ENCODE measurements at regions not wholly inside any gene's neighbourhood (a gene's known extent, or its start where the extent isn't known, plus 50 kb on each side); places are given as distances from the start of the nearest gene placed in this dataset.

DNA sequence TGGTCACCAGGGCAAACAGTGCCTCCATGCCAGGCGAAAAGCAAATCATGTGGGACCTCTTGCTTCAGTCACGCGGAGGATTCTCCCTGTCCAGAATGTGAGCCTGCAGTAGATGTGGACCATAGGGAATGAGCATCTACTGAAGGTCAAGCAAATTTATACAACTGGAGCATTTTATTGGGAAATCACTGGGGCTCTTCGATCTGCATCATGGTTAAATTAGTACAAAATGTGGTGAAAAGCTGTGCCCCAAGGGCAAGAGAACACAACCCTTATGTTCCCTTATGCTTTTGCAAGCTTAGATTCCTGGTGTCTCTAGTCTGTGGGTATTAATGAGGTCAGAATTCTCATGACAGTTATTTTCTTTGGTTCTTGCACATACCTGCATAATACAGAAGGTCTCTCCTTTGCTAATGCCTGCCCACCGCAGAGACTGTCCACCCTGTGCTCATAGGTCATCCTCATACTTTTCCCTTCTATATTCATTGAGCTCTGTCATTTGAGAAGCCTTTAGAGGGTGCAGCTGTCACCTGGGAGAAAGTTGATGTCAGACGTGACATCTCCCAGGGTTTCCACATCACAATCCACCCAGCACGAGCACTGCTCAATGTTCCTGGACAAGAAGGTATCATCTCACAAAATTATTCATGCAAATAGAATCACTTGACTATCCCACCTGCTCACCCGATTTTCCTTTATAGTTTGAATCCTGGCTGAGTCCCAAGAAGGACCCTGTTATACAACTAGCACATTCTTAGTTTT lies 111.7 kb downstream of the NXNL2 start:
- Histone ChIP-seq H2AFZ (ENCODE audit: low read length) (no peak overlapping the region), H2BK20ac (ENCODE audit: low read depth, low read length, poor library complexity, severe bottlenecking) (no peak overlapping the region), H3K23ac (ENCODE audit: insufficient read length, low read depth, low read length) (no peak overlapping the region), H3T11ph (ENCODE audit: low read length) (no peak overlapping the region), H4K20me1 (ENCODE audit: control insufficient read depth, insufficient read depth, insufficient read length) (no peaks in the 10 kb centered on the region), H3K9me3 (ENCODE audit: control insufficient read depth, low read depth, low read length) (no peaks in the 10 kb centered on the region), H3K14ac (ENCODE audit: insufficient read depth, low read length) (no peak overlapping the region), H2AK5ac (ENCODE audit: insufficient read length, low read length) (no peak overlapping the region), H3K9ac (ENCODE audit: extremely low read depth, insufficient read length, low read length) (no peak overlapping the region), H2BK120ac (ENCODE audit: low read depth, low read length, poor library complexity, severe bottlenecking) (no peak overlapping the region), H3K79me2 (ENCODE audit: insufficient read depth, low read length) (no peaks in the 10 kb centered on the region), H3K4ac (ENCODE audit: low read depth, low read length) (no peak overlapping the region), H3K27ac (ENCODE audit: insufficient read length, low read depth, low read length) (no peak overlapping the region), H3K27me3 (ENCODE audit: insufficient read depth, low read length) (no peaks in the 10 kb centered on the region), H3K4me1 (ENCODE audit: insufficient read depth, low read length) (no peaks in the 10 kb centered on the region), H2BK5ac (ENCODE audit: insufficient read length, low read length) (no peak overlapping the region), H4K5ac (ENCODE audit: insufficient read length, low read depth, low read length) (no peak overlapping the region), H3K4me2 (ENCODE audit: insufficient read depth, insufficient read length, low read length) (no peak overlapping the region), H4K8ac (replicated peaks; ENCODE audit: insufficient read length, low read depth, low read length) (no peak overlapping the region), H3K18ac (ENCODE audit: insufficient read length, low read depth, low read length) (no peak overlapping the region), H3K23me2 (ENCODE audit: insufficient read length, low read depth, low read length, poor library complexity, severe bottlenecking) (no peaks in the 10 kb centered on the region), H4K91ac (ENCODE audit: insufficient read length, low read depth, low read length) (no peak overlapping the region), H2BK12ac (ENCODE audit: insufficient read length, low read depth, low read length) (no peak overlapping the region), H3K56ac (ENCODE audit: insufficient read length, low read depth, low read length) (no peak overlapping the region), H3K79me1 (ENCODE audit: insufficient read depth, low read depth, low read length, poor library complexity, severe bottlenecking) (no peaks in the 10 kb centered on the region), H2BK15ac (ENCODE audit: low read depth, low read length) (no peak overlapping the region)
- TF ChIP-seq, protein P1, sequence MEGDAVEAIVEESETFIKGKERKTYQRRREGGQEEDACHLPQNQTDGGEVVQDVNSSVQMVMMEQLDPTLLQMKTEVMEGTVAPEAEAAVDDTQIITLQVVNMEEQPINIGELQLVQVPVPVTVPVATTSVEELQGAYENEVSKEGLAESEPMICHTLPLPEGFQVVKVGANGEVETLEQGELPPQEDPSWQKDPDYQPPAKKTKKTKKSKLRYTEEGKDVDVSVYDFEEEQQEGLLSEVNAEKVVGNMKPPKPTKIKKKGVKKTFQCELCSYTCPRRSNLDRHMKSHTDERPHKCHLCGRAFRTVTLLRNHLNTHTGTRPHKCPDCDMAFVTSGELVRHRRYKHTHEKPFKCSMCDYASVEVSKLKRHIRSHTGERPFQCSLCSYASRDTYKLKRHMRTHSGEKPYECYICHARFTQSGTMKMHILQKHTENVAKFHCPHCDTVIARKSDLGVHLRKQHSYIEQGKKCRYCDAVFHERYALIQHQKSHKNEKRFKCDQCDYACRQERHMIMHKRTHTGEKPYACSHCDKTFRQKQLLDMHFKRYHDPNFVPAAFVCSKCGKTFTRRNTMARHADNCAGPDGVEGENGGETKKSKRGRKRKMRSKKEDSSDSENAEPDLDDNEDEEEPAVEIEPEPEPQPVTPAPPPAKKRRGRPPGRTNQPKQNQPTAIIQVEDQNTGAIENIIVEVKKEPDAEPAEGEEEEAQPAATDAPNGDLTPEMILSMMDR (conservative IDR thresholded peaks at IDR 0.05), result no peak
- DNase-seq, result no peak
- Mint-ChIP-seq H3K4me1 (peaks cover 7 to 8% of the 10 kb centered on the region in 2 experiments), H3K36me3 (ENCODE audit: insufficient read depth in 1 of 3, low read depth in 3 of 3) (peaks cover 0 to 8% (median 0%) of the 10 kb centered on the region in 3 experiments; a peak in 2 of 7 replicates), H3K9me3 (peaks cover 12 to 13% of the 10 kb centered on the region in 2 experiments), H3K4me3 (no peak overlapping the region), H3K27me3 (ENCODE audit: low read depth) (peaks cover 2% of the 10 kb centered on the region), H3K27ac (no peak overlapping the region; a peak in 1 of 7 replicates)
- WGBS (ENCODE audit: extremely low coverage, insufficient read length, low lambda C conversion rate), result no CpG with 5 or more reads among the region's 8 CpGs

All from H9 (cell line).